HG02588 (cell line): ENCODE measurements at regions not wholly inside any gene's neighbourhood (a gene's known extent, or its start where the extent isn't known, plus 50 kb on each side); places are given as distances from the start of the nearest gene placed in this dataset.
"Not testable (repeated sequence)": the region's sequence is repeated elsewhere in the genome, so short reads cannot be mapped to it uniquely, and the experiment has no call there.

Experiments
- ATAC-seq: cut with Tn5 transposase; IDR thresholded peaks from one replicate; pipeline ENCODE4 v1.9.1; 2021; ENCODE audit warnings: mild to moderate bottlenecking, moderate library complexity; ENCODE audit not compliant: unreplicated experiment

DNA sequence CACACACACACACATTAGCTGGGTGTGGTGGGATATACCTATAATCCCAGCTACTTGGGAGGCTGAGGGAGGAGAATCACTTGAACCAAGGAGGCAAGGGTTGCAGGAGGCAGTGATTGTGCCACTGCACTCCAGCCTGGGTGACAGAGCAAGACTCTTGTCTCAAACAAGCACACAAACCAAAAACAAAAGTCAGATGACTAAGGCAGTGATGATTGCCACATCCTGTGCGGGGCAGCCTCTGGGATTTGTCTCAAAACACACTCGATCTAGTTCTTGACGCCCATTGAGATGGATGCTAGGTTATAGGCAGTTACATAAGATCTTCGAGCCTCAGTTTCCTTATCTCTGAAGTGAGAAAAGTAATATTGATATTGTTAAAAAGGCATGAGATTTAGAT lies 57.8 kb upstream of the NBPF8 start:
- not testable (repeated sequence) for ATAC-seq

DNA sequence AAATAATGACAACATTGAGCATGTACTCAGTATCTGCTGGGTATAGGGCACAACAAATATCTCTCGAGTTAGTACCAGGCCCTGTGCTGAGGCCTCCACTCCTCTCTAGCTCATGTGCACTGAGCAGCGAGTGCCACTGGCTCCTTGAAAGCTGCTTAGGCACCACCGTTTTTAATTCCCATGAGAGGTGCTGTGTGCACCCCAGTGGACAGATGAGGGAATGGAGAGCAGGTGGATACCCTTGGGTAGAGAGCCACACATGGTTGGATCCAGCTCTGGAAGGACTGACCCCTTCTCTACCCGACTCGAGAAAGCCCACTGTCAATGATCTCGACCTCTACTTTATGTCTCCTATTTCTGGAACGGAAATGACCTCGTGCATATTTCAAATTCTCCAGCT lies 58.7 kb upstream of the NBPF8 start:
- ATAC-seq: not testable (repeated sequence)

DNA sequence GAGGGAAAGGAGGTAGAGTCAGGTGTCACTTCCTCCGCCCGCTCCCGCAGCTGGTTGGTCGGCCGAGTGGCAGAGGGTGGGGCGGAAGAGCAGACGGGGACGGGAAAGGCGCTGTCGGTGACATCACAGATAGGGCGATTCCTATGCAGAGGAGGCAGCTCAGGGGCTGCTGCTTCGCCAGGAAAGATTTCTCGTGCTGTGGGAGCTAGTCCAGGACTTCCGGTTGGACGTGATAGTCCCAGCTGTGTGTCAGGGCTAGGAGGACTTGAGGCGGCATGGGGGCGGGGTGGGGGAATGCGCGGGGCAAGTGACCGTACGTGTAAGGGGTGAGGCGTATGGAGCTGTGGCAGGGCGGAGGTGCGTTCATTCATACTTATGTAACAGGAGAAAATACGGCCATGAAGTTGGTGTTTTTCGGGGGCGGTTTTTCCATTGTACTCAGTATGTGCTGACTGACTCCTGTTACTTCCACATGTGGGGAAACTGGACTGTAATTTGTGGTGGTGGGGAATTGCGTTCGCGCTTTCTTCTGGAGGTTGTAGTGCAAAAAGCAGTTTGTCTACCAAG lies 60.1 kb upstream of the NBPF8 start:
- ATAC-seq: peak; percentile 92

DNA sequence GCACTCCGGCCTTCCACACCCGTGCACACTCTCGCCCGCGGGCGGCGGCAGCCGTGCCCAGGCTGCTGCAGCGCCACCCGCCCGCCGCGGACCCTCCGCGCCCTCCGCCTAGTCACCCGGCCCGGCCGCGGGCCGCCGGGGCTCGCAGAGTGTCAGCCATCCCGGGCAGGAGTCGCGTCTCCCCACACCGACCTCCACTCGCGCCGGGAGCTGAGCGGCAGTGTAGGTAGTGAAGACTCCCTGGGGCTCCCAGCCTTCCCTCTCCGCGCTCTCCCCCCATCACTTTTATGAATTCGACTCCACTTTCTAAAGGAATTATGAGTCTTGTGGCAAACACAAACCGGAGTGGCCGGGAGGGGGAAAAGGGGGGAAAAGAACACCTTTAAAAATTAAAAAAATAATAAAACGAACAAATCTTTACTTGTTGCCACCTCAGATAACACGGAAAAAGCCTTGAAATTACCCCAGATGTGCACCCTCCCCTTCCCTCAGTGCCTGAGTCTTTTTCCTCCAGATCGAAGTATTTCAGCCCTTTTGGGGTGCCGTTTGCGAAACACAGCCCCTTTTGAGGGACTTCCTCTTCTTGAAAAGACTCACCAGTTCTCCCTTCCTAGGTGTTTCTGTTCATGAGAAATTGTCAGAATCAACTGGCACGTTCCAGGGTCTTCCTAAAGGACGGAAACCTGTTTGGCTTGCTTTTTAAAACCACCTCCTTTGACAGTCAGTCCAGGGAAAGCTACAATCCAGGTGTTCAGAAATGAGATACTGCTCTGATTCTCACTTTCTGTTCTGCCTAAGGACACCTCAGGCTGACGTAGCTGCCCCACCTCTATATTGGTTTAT lies 72.4 kb upstream of the NBPF8 start:
- not testable (repeated sequence) for ATAC-seq

- ATAC-seq: not testable (repeated sequence)
Observed at GRCh38 chr1:120341756-120342155, 73.1 kb upstream of the NBPF8 start.

- ATAC-seq: not testable (repeated sequence)
Observed at GRCh38 chr1:120340838-120341751, 73.7 kb upstream of the NBPF8 start.

GRCh38 chr1:120315738-120316137 lies 99.1 kb upstream of the NBPF8 start:
- not testable (repeated sequence) for ATAC-seq

DNA sequence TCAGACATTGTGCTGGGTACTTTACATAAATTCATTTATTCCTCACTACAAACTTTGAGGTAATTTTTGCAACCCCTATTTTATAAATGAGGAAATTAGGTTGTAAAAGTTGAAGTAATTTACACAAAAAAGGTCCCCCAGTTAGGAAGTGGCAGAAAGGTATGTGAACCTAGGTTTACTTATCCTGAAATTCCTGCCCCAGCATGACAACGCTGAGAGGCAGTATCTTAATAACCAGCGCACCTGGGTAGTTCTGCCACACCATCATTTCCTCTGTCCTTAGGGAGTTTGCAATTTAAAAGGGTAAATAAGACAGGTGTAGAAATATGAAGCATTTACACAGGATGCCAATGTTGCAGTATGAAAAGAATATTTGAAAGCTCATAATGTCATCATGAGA lies 102.9 kb upstream of the NBPF8 start:
- not testable (repeated sequence) for ATAC-seq

DNA sequence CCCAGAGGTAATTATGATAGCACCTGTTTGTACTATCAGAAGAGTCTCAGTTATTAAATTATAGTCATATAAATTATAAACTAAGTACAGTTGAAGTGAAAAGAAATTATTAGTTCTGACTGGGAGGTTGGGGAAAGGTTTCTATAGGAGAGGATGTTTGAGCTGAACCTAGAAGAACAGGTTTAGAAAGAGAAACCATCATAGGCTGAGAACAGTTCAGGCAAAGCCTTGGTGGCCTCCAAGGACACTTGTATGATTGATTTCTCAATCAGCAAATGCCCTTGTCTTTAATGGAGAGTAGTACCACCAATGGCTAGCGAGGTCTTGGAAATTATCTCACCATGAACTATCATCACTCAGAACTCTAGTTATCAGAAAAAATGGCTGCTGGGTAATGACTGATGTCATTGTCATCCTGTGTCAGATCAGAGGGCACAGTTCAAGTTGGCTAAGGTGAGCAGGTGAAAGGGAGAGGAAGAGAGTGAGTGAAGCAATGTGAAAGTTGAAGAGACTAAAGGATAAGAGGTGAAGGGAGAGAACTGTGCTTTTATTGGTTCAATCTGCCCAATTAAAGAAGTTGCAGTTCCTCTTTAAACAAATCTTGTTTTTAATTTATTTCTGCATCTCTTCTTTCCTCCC lies 105.8 kb upstream of the NBPF8 start:
- not testable (repeated sequence) for ATAC-seq

GRCh38 chr1:120305046-120305445 lies 109.8 kb upstream of the NBPF8 start:
- ATAC-seq: not testable (repeated sequence)

GRCh38 chr1:120304341-120304740 lies 110.5 kb upstream of the NBPF8 start:
- ATAC-seq: not testable (repeated sequence)

DNA sequence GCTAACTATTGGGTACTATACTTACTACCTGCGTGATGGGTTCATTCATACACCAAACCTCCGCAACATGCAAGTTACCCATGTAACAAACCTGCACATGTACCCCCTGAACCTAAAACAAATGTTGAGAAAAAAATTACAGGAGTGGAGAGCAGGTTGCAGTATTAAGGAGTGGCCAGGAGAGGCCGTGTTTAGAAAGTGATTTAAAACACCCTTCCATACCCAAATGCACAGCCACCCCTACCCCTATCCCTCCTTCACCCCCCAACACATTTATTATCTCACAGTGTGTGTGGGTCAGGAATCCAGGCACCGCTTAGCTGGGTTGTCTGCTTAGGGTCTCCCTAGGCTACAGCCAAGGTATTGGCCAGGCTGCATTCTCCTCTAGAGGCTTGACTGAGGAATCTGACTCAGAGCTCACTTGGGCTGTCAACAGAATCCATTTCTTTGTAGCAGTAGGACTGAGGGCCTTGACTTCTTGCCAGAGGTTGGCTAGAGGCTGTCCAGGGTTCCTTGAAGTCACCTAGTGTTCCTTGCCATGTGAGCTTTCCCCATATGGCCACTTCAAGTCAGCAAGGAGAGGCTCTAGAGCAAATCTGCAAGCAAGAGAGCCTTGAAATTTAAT lies 115.3 kb upstream of the NBPF8 start:
- ATAC-seq: not testable (repeated sequence)

DNA sequence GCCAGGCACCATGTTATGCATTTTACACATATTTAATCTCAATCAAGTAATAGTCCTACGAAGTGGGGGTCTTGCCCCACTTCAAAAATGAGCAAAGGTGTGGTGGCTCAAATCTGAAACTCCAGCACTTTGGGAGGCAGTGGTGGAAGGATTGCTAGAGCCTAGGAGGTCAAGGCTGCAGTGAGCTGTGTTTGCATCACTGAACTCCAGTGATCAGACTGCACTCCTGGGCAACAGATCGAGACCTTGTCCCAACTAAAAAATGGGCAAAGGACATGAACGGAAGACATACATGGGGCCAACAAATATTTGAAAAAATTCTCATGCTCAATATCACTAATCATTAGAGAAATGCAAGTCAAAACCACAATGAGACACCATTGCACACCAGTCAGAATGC lies 116.3 kb upstream of the NBPF8 start:
- not testable (repeated sequence) for ATAC-seq

DNA sequence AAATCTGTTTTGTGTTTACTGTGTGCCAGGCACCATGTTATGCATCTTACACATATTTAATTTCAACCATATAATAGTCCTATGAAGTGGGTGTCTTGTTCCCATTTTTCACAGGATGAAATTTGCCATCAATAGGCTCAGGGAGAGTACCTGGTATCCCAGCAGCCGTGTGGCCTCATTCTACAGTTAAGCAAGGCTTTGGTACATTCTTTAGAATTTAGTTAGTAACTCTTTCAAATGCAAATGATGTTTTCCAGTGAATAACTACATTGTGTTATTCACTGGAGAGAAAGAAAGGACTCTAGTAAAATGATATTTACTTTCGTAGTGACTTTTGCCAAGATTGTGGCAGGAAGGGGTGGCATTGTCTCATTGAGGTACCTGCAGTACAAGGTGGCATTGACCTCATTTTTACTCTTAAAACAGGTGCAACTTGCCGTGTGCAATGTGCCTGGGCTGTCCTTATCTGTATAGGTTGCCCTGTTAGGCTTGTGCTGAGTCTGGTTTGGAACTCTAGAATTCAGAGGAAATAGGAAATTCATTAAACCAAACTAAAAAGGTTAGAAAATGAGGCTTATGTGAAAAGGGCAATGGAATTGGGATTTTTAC lies 117.4 kb upstream of the NBPF8 start:
- not testable (repeated sequence) for ATAC-seq

- not testable (repeated sequence) for ATAC-seq
Observed at GRCh38 chr1:120290105-120290504, 113.8 kb upstream of the SEC22B start.

DNA sequence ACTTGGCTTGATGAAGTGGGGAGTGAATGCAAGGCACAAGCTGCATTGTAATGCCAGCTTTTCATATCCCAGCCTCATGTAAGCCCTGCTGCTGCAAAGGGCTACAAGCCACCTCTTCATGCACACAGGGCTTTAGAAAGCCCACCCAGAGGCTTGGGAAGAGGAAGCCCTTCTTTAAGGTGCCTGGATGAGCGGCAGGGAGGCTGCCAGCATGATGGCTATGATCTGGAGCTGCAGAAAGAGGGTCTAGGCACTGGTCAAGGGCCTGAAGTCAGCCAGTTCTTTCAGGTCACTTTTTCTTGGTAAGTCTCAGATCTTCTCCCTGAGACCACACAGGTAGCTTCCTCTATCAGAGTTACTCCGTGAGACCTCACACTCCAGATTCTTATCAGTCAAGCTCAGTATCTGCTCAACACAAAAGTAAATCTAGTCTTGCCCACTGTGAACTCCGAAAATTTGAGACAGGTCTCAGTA lies 113.3 kb upstream of the SEC22B start:
- not testable (repeated sequence) for ATAC-seq

- not testable (repeated sequence) for ATAC-seq
Observed at GRCh38 chr1:120288814-120289600, 112.7 kb upstream of the SEC22B start.

- ATAC-seq: not testable (repeated sequence)
Observed at GRCh38 chr1:120288167-120288566, 111.8 kb upstream of the SEC22B start.
